NCI-H2081 (cell line): ENCODE measurements at regions not wholly inside any gene's neighbourhood (a gene's known extent, or its start where the extent isn't known, plus 50 kb on each side); places are given as distances from the start of the nearest gene placed in this dataset.
"Not testable (repeated sequence)": the region's sequence is repeated elsewhere in the genome, so short reads cannot be mapped to it uniquely, and the experiment has no call there.

Experiments used
- DNase-seq, 2 experiments: peaks; one replicate each; lab custom pipeline; 2025; lab: John Stamatoyannopoulos, UW

- DNase-seq, result no peak
Observed at GRCh38 chr5:106006242-106006641, 1664.5 kb downstream of the EFNA5 start.

GRCh38 chr5:105998991-105999390 lies 1671.7 kb downstream of the EFNA5 start:
- not testable (repeated sequence) for DNase-seq

GRCh38 chr5:105993027-105993426 lies 1677.7 kb downstream of the EFNA5 start:
- DNase-seq, result no peak

- no peak for DNase-seq
Observed at GRCh38 chr5:105982526-105982925, 1688.2 kb downstream of the EFNA5 start.

GRCh38 chr5:105978011-105978410 lies 1692.7 kb downstream of the EFNA5 start:
- DNase-seq, result no peak

GRCh38 chr5:105977163-105977562 lies 1693.6 kb downstream of the EFNA5 start:
- DNase-seq, result no peak

GRCh38 chr5:105970919-105971318 lies 1699.8 kb downstream of the EFNA5 start:
- no peak for DNase-seq

GRCh38 chr5:105968981-105969380 lies 1701.8 kb downstream of the EFNA5 start:
- no peak for DNase-seq

GRCh38 chr5:105963696-105964255 lies 1707.0 kb downstream of the EFNA5 start:
- no peak for DNase-seq

- DNase-seq, result no peak
Observed at GRCh38 chr5:105961572-105961971, 1709.2 kb downstream of the EFNA5 start.

GRCh38 chr5:105956456-105957196 lies 1714.1 kb downstream of the EFNA5 start:
- DNase-seq, result no peak

- DNase-seq, result no peak
Observed at GRCh38 chr5:105954341-105954740, 1716.4 kb downstream of the EFNA5 start.

GRCh38 chr5:105953616-105954015 lies 1717.1 kb downstream of the EFNA5 start:
- peak; percentile 1 to 49 for DNase-seq

- DNase-seq, result peak; percentile 80 to 97
Observed at GRCh38 chr5:105952875-105953274, 1717.9 kb downstream of the EFNA5 start.

- DNase-seq, result no peak
Observed at GRCh38 chr5:105947461-105947860, 1723.3 kb downstream of the EFNA5 start.

GRCh38 chr5:105945203-105945972 lies 1725.3 kb downstream of the EFNA5 start:
- DNase-seq, result no peak

- DNase-seq, result peak in 1 of 2 experiments; percentile 40
Observed at GRCh38 chr5:105940181-105940580, 1730.6 kb downstream of the EFNA5 start.

- no peak for DNase-seq
Observed at GRCh38 chr5:105934171-105934570, 1736.6 kb downstream of the EFNA5 start.

GRCh38 chr5:105931881-105932421 lies 1738.8 kb downstream of the EFNA5 start:
- no peak for DNase-seq

- no peak for DNase-seq
Observed at GRCh38 chr5:105929858-105930257, 1740.9 kb downstream of the EFNA5 start.

GRCh38 chr5:105924366-105924765 lies 1746.4 kb downstream of the EFNA5 start:
- DNase-seq, result no peak

- no peak for DNase-seq
Observed at GRCh38 chr5:105922574-105922973, 1748.2 kb downstream of the EFNA5 start.

- DNase-seq, result no peak
Observed at GRCh38 chr5:105922080-105922479, 1748.7 kb downstream of the EFNA5 start.
